Gastroesophageal sphincter (tissue), 4 donors: ENCODE measurements at regions not wholly inside any gene's neighbourhood (a gene's known extent, or its start where the extent isn't known, plus 50 kb on each side); places are given as distances from the start of the nearest gene placed in this dataset.

Source experiments
- ATAC-seq: fragments of 150-250 bp; one replicate; pipeline ENCODE4 v1.9.1; 2016; ENCODE audit warnings: mild to moderate bottlenecking, moderate library complexity
- H3K27ac ChIP-seq, 4 donors: fragments of 200-600 bp; sonication (generic) in 3 of 4; 1 replicate in 3 of 4; 2 replicates in 1 of 4; pipeline ENCODE4 v1.5.1; 2016 to 2019
- H3K27me3 ChIP-seq: fragments of 200-600 bp; sonication (generic); one replicate; pipeline ENCODE4 v1.5.1; 2019
- H3K36me3 ChIP-seq, 2 donors: fragments of 200-600 bp; sonication (generic); one replicate each; pipeline ENCODE4 v1.5.1; 2019; ENCODE audit warnings: control low read depth in 1 of 2
- H3K4me1 ChIP-seq, 3 donors: fragments of 200-600 bp; sonication (generic); 1 replicate in 2 of 3; 2 replicates in 1 of 3; pipeline ENCODE4 v1.5.1; 2016 to 2019; ENCODE audit warnings: control low read depth in 2 of 3
- H3K4me3 ChIP-seq, 2 donors: fragments of 200-600 bp; sonication (generic); one replicate each; pipeline ENCODE4 v1.5.1; 2019; ENCODE audit warnings: mild to moderate bottlenecking in 1 of 2, moderate library complexity in 1 of 2
- H3K9me3 ChIP-seq, 3 donors: fragments of 200-600 bp; sonication (generic); one replicate each; pipeline ENCODE4 v1.5.1; 2017 to 2019; ENCODE audit warnings: control low read depth in 2 of 3
- EP300 ChIP-seq: sonication (generic); formaldehyde crosslinking; IDR thresholded peaks from one replicate; pipeline ENCODE4 v1.6.1; 2017; ENCODE audit warnings: antibody characterized with exemption, mild to moderate bottlenecking
- POLR2A ChIP-seq, 2 donors: fragments of 450-650 bp; IDR thresholded peaks; one replicate each; pipeline ENCODE4 v1.6.1; 2017; ENCODE audit warnings: antibody characterized with exemption in 2 of 2, mild to moderate bottlenecking in 2 of 2, moderate library complexity in 1 of 2
- POLR2AphosphoS5 ChIP-seq: sonication (generic); formaldehyde crosslinking; IDR thresholded peaks from one replicate; pipeline ENCODE4 v1.6.1; 2017; ENCODE audit warnings: antibody characterized with exemption
- WGBS, 2 donors: methylation state at CpG; one replicate each; pipeline ENCODE4 v1.1.5; 2018; ENCODE audit warnings: low coverage in 1 of 2; 5-methylcytosine and 5-hydroxymethylcytosine counted together
- TF ChIP-seq, protein P1 (sequence below), 4 experiments: fragments of 200-600 bp in 2 of 4; fragments of 450-650 bp in 2 of 4; sonication (generic) in 1 of 4; IDR thresholded peaks; one replicate each; pipeline ENCODE4 v1.5.1; 2017 to 2019; ENCODE audit warnings: antibody characterized with exemption in 4 of 4, mild to moderate bottlenecking in 2 of 4, moderate library complexity in 2 of 4

DNA sequence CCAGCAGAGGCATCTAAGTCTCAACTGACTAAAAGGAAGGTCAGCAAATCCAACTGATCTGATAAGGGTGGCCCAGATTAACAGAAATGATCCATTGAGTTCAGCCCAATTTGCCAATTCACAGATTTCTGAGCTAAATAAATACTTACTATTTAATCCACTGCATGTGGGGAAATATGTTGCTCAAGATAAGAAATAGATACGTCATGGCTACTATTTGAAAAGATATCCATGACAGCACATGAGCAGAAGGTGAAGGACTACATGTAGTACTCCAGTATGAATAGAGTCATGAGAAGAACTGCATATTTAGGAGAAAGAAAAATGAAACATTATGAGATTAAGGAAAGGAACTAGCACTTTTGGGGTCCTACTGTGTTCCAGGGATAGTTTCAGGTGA lies 332.4 kb downstream of the ARPP21 start:
- Histone ChIP-seq H3K27ac (no peak overlapping the region), H3K9me3 (no peaks in the 10 kb centered on the region), H3K36me3 (no peaks in the 10 kb centered on the region), H3K27me3 (no peaks in the 10 kb centered on the region), H3K4me1 (peaks cover 0 to 19% (median 0%) of the 10 kb centered on the region in 3 donors), H3K4me3 (no peak overlapping the region)
- no peak for ATAC-seq
- WGBS, 2 donors, result 78 to 86% methylated on average over 1 of the region's 1 CpG
- no peak for TF ChIP-seq EP300
- no peak for TF ChIP-seq POLR2AphosphoS5
- TF ChIP-seq, protein P1, sequence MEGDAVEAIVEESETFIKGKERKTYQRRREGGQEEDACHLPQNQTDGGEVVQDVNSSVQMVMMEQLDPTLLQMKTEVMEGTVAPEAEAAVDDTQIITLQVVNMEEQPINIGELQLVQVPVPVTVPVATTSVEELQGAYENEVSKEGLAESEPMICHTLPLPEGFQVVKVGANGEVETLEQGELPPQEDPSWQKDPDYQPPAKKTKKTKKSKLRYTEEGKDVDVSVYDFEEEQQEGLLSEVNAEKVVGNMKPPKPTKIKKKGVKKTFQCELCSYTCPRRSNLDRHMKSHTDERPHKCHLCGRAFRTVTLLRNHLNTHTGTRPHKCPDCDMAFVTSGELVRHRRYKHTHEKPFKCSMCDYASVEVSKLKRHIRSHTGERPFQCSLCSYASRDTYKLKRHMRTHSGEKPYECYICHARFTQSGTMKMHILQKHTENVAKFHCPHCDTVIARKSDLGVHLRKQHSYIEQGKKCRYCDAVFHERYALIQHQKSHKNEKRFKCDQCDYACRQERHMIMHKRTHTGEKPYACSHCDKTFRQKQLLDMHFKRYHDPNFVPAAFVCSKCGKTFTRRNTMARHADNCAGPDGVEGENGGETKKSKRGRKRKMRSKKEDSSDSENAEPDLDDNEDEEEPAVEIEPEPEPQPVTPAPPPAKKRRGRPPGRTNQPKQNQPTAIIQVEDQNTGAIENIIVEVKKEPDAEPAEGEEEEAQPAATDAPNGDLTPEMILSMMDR (IDR thresholded peaks at IDR 0.05), result no peak
- no peak for TF ChIP-seq POLR2A (IDR thresholded peaks at IDR 0.05)

- TF ChIP-seq POLR2AphosphoS5 (no peak), EP300 (no peak), POLR2A (IDR thresholded peaks at IDR 0.05) (no peak)
- TF ChIP-seq, protein P1 (IDR thresholded peaks at IDR 0.05), result no peak
- no peak overlapping the region for H3K4me3 ChIP-seq
- no peak for ATAC-seq
- H3K4me1 ChIP-seq, result peaks cover 0 to 15% (median 0%) of the 10 kb centered on the region in 3 donors
- no peaks in the 10 kb centered on the region for H3K27me3 ChIP-seq
- H3K9me3 ChIP-seq, result no peaks in the 10 kb centered on the region
- H3K36me3 ChIP-seq, result no peaks in the 10 kb centered on the region
- H3K27ac ChIP-seq, result no peak overlapping the region
Measured at GRCh38 chr3:35974872-35975271, 335.5 kb downstream of the ARPP21 start.

DNA sequence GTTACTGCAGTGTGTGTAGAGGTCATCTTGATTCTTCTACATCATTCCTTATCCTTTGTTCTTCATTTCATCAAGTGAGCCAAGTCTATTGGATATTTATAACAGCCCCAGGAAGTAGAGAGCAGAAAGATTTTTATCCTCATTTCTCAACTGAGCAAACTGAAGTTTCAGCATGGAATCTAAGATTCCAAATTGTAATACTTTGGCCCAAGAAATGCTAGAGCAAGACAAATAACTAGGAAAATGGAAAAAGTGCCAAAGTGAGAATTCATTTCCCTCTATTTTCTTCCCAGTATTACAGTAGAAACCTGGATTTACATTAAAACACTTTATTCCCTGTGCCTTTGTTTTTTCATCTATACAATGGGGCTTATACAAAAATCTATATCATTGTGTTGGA lies 346.8 kb downstream of the ARPP21 start:
- Histone ChIP-seq H3K4me3 (no peak overlapping the region), H3K36me3 (no peaks in the 10 kb centered on the region), H3K4me1 (no peaks in the 10 kb centered on the region), H3K27me3 (no peaks in the 10 kb centered on the region), H3K9me3 (no peaks in the 10 kb centered on the region), H3K27ac (no peak overlapping the region)
- ATAC-seq, result no peak
- TF ChIP-seq POLR2AphosphoS5, result no peak
- no peak for TF ChIP-seq POLR2A (IDR thresholded peaks at IDR 0.05)
- no peak for TF ChIP-seq EP300
- TF ChIP-seq, protein P1 (IDR thresholded peaks at IDR 0.05), result no peak

- H3K4me3 ChIP-seq, result no peak overlapping the region
- no peak overlapping the region for H3K27ac ChIP-seq
- ATAC-seq, result no peak
- H3K27me3 ChIP-seq, result no peaks in the 10 kb centered on the region
- H3K4me1 ChIP-seq, result no peaks in the 10 kb centered on the region
- H3K36me3 ChIP-seq, result no peaks in the 10 kb centered on the region
- no peaks in the 10 kb centered on the region for H3K9me3 ChIP-seq
- TF ChIP-seq POLR2A (IDR thresholded peaks at IDR 0.05) (no peak), EP300 (no peak), POLR2AphosphoS5 (no peak)
- TF ChIP-seq, protein P1 (IDR thresholded peaks at IDR 0.05), result no peak
Measured at GRCh38 chr3:35987386-35987785, 348.1 kb downstream of the ARPP21 start.

- TF ChIP-seq POLR2AphosphoS5, result no peak
- TF ChIP-seq POLR2A (IDR thresholded peaks at IDR 0.05), result no peak
- TF ChIP-seq, protein P1 (IDR thresholded peaks at IDR 0.05), result no peak
- no peak for TF ChIP-seq EP300
- 62 to 83% methylated on average over 2 of the region's 2 CpGs for WGBS, 2 donors
- no peak for ATAC-seq
- no peaks in the 10 kb centered on the region for H3K36me3 ChIP-seq
- H3K4me3 ChIP-seq, result no peak overlapping the region
- H3K27me3 ChIP-seq, result no peaks in the 10 kb centered on the region
- H3K9me3 ChIP-seq, result peaks cover 0 to 10% (median 0%) of the 10 kb centered on the region in 3 donors
- H3K27ac ChIP-seq, result no peak overlapping the region
- no peaks in the 10 kb centered on the region for H3K4me1 ChIP-seq
Measured at GRCh38 chr3:35992041-35992440, 352.7 kb downstream of the ARPP21 start.
